GM23338 (cell line): ENCODE measurements at regions not wholly inside any gene's neighbourhood (a gene's known extent, or its start where the extent isn't known, plus 50 kb on each side); places are given as distances from the start of the nearest gene placed in this dataset.

Experiments used
- CREB1 ChIP-seq: fragments of 250-450 bp; sonication (Bioruptor Pico); IDR thresholded peaks from 2 replicates; pipeline ENCODE4 v1.5.0; 2020; ENCODE audit warnings: low read depth, mild to moderate bottlenecking, moderate library complexity
- CTCF ChIP-seq, 2 experiments: fragments of 200-600 bp in 1 of 2; sonication (generic) in 1 of 2; conservative IDR thresholded peaks; 2 replicates each; pipeline versions ENCODE4 v1.5.1 to v1.6.1; 2016 to 2017; ENCODE audit warnings: antibody characterized with exemption in 2 of 2, low read depth in 2 of 2, mild to moderate bottlenecking in 2 of 2, moderate library complexity in 1 of 2
- EZH2 ChIP-seq: fragments of 200-600 bp; sonication (generic); IDR thresholded peaks from one replicate; pipeline ENCODE4 v1.8.0; 2017; ENCODE audit warnings: antibody characterized with exemption, mild to moderate bottlenecking, low read depth; ENCODE audit not compliant: unreplicated experiment
- EZH2phosphoT487 ChIP-seq: fragments of 200-600 bp; sonication (generic); IDR thresholded peaks from one replicate; pipeline ENCODE4 v1.8.1; 2018; ENCODE audit warnings: antibody characterized with exemption; ENCODE audit not compliant: unreplicated experiment
- JUNB ChIP-seq: IDR thresholded peaks from one replicate; pipeline ENCODE4 v1.6.1; 2016; ENCODE audit warnings: antibody characterized with exemption; ENCODE audit not compliant: unreplicated experiment
- POLR2AphosphoS5 ChIP-seq: IDR thresholded peaks from 2 replicates; pipeline ENCODE4 v1.6.1; 2016; ENCODE audit warnings: antibody characterized with exemption, low read depth
- REST ChIP-seq: IDR thresholded peaks from one replicate; pipeline ENCODE4 v1.6.1; 2018; ENCODE audit warnings: antibody characterized with exemption; ENCODE audit not compliant: unreplicated experiment
- STAT1 ChIP-seq: IDR thresholded peaks from one replicate; pipeline ENCODE4 v1.6.1; 2016; ENCODE audit warnings: antibody characterized with exemption; ENCODE audit not compliant: unreplicated experiment
- ZNF114 ChIP-seq: fragments of 250-450 bp; sonication (Bioruptor Pico); IDR thresholded peaks from 2 replicates; pipeline ENCODE4 v1.5.0; 2020; ENCODE audit warnings: mild to moderate bottlenecking, moderate library complexity
- ZNF331 ChIP-seq: fragments of 250-450 bp; sonication (Bioruptor Pico); IDR thresholded peaks from 2 replicates; pipeline ENCODE4 v1.5.0; 2020; ENCODE audit warnings: low read depth, mild to moderate bottlenecking, moderate library complexity

- TF ChIP-seq CTCF (conservative IDR thresholded peaks at IDR 0.05; ENCODE audit: low read depth in 2 of 2) (no peak), EZH2phosphoT487 (no peak), CREB1 (CRISPR knock-in tag) (no peak), JUNB (no peak), POLR2AphosphoS5 (no peak), REST (no peak), EZH2 (no peak), ZNF114 (CRISPR knock-in tag) (no peak), STAT1 (no peak), ZNF331 (CRISPR knock-in tag) (no peak)
These were observed 104.9 kb downstream of the FAM76B start for GRCh38 chr11:95684701-95685100.
